ENCODE measurements at regions not wholly inside any gene's neighbourhood (a gene's known extent, or its start where the extent isn't known, plus 50 kb on each side); places are given as distances from the start of the nearest gene placed in this dataset.
"Not testable (repeated sequence)": the region's sequence is repeated elsewhere in the genome, so short reads cannot be mapped to it uniquely, and the experiment has no call there.

DNA sequence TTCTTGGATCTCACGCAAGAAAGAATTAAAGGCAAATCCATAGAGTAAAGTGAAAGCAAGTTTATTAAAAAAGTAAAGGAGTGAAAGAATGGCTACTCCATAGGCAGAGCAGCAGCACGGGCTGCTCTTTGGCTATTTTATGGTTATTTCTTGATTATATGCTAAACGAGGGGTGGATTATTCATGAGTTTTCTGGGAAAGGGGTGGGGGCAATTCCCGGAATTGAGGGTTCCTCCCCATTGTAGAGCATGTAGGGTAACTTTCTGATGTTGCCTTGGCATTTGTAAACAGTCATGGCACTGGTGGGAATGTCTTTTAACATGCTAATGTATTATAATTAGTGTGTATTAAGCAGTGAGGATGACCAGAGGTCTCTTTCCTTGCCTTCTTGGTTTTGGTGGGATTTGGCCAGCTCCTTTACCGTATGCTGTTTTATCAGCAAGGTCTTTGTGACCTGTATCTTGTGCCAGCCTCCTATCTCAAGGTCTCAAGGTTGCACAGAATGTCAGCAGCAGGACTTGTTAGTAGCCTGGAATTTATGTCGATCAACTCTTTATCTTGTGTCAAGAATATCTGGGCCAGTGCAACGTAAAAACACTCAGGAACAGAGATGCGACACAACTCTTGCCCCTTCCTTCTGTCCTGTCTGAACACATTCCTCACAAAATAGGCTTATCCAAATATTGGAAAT is 931.4 kb downstream of the QKI start:
- no peak for DNase-seq

DNA sequence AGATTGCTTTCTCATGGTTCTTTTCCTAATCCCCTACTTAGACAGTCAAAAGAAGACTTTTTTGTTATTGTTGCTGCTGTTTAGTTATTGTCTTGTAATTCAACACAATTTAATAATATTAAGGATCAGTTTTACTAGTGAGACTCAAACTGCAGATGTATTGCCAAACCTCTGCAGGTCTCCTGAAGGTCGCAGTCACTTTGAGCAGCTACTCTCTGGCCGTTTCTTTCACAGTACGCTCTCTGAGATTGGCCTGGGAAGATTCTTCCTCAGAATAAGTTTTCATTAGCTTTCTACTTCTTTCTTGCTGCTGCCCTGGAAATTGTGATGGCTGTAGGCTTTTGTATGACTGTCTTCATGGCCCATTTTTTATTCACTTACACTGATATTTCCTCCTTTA is 930.8 kb downstream of the QKI start:
- no peak for DNase-seq

DNA sequence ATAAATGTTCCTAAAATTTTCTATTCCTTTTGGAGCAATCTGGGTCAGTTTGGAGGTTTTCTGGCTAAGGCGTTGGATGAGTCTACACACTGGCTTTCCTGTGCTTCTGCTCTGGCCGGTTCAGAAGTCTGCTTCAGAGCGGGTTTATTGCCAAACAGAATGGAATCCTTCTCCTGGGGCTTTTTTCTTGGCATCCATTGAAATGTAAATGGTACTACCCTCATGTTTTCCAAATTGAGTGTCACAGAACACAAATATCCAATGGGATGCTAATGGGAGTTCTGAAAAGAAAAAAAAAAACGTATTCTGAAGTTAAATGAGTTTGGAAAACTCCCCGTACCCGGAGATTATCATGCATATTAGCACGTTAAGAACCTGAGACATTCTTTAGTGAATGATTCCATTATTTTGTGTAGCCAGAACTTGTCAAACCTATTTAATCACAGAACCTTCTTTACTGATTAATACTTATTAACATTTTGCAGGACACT is 930.3 kb downstream of the QKI start:
- DNase-seq: no peak

DNA sequence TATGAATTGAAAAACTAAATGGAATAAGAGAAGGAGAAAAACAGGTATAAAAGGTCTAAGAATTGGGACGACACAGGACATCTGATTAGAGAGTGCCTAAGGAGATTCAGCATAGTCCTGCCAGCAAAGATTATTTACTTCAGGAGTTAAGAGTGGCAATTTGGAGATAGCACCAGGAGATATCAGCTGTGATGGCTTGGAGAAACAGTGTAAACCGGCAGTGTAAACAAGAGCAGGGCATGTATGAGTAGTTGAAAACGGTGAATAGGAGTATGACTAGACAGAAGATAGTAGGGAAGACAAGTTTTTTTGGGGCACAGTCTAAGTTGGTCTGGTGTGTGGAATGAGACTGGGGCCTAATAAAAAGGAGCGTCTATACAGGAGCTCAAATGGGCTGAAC is 924.9 kb downstream of the QKI start:
- not testable (repeated sequence) for DNase-seq

DNA sequence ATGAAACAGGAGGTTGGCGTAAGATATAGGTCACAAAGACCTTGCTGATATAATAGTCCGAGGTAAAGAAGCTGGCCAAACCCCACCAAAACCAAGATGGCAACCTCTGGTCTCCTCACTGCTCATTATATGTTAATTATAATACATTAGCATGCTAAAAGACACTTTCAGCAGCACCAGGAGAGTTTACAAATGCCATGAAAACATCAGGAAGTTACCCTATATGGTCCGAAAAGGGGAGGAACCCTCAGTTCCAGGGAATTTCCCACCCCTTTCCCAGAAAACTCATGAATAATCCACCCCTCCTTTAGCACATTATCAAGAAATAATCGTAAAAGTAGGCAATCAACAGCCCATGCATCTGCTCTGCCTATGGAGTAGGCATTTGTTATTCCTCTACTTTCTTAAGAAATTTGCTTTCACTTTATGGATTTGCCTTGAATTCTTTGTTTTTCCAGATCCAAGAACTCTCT is 923.4 kb downstream of the QKI start:
- DNase-seq: no peak

DNA sequence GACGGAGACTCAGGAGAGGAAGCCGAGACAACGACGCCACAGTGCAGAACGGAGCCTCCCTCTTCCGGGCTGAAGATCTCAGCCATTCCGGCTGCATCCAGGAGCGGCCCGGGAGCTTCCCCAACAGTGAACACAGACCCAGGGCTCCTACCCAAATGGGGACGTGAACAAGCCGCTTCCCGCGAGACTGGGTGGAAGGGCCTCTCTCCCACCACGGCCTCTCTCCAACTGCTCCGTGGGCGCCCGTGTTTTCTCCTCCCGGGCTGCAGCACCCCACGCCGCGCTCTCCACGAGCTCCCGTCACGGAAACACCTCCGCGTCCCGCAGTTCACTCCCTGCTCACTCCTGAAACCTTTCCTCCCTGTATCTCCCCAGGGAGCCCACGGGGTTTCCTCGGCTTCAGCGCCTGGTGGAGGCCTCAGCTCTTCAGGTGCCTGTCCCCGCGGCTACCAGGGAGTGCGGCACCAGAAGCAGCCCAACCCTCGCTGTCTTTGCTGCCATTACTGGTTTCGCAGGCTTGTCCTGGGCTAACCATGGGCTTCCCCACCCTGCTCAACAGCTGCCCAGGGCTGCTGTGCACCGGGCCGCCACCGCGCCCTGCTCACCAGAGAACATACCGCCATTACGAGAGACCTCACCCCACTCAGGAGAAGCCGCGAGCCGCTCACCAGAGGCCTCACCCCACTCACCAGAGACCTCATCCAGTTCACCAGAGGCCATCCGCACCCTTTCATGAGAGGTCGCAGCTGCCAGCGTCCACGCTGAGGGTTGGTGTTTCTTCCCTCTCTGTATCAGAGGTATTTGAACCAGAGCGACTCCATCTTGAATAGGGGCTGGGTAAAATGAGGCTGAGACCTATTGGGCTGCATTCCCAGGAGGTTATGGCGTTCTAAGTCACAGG is 922.8 kb downstream of the QKI start:
- no peak for DNase-seq

DNA sequence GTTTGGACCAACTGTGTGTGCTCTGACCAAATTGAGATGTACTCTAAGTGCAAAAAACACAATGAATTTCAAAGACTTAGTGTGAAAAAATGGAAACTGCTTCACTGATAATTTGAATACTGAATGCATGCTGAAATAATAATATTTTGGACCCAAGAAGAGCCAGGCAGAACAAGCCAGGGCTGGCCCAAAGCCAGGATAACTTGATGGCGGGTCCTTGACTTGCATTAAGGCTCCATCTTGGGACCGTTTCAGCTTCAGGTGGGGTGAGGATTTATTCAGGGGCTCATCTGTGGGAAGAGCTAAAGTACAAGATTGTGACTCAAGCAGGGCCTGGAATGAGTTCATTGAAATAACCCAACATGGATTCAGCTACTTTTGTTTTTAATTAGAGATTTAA is 921.9 kb downstream of the QKI start:
- no peak for DNase-seq

DNA sequence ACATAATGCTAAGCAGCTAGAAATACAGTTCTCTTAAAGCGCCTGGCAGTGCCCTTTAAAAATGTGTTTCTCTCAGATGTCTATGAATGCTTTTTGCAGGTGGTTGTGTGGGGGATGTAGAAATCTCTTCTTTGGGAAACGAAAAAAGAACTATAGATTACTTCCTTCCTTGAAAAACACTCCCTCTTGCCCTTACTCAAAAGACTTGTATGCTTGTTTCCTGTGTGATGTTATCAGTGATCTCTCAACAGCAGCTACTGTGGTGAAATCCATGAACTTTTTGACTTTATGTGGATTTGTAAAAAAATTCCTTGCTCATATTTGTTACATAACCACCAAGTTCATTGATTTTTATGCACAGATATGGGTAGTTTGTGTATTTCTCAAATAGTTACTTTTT is 916.5 kb downstream of the QKI start:
- DNase-seq: no peak

DNA sequence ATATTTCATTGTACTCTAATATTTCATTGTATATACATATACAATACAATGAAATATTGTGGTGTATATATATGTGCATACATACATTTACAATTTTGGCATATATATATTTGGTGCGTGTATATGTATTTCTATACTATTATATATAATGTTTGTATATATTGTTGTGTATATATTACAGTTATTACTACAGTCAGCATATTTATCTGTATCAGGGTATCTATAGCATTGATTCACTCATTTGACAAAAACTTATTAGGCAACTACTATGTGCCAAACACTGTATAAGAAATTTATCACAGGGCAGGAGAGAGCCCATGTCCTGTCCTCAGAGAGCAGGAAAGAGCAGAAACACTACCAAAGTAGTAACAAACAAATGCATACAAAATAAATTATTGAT is 910.6 kb downstream of the QKI start:
- DNase-seq: no peak

DNA sequence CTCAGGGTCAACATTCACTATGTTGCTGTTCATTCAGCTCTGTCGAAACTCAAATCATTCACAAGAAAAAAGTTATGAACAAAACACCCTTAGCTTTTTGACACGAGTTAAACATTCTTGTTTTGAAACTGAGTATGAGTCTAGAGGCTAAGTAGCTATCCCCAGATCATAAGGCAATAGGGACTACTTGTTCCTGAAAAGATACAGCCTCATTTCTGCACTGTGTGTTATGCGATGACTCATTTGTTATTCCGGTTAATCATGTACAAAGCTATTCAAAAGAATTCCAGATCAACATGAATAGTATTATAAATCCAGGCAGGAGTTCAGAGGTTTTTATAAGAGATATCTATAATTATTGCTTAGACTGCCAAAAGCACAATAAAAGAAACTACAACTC is 908.0 kb downstream of the QKI start:
- no peak for DNase-seq

DNA sequence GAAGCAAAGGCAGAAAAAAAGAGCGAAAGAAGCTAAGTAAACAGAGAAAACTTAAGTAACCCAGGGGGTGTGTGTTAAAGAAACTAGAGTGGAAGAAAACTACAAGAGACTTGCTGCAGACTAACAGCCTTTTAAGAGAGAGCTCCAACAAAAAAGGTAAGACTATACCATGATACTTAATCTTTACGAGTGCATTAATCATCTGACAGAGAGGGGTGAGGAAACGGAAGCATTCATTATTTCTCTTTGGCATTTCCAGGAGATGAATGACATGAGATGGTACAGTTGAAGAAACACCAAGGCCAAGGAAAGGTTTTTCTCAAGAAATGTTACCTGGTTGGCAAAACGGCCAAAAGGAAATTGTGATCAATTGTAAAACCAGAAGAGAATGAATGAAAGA is 906.8 kb downstream of the QKI start:
- no peak for DNase-seq

DNA sequence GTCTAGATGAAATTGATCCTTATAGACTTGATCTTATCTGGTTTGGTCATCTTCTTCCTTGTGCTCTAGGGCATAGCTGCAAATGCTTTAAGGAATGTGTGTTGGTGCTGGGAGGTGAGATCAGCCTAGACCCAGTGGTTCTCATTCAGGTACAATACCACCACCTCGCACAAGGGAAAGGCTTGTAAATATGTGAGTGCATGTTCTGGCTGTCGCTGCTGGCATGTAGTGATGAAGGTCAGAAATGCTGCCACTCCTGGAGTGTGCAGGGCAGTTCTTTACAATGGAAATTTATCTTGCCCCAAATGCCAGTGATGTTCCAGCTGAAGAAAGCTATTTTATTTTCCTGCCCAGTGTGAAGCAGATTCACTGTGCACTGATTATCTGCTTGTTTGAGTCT is 900.9 kb downstream of the QKI start:
- DNase-seq: no peak

DNA sequence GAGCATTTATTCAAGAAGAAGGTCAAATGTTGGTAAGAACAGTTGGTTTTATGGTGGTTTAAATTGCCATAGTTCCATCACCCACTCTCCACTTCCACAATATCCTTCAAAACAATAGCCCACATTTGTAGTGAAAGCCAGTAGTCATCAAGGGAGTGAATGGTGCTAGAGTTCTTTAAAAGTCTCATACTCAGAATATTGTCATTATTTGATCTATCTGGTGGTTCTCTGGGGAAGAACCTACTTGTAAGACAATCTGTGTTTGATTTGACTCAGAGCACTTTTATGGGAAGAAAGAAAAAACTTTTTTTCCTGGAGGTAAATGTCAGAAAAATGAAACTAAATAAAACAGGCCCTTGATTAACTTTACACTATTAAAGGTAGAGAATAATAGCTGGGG is 893.8 kb downstream of the QKI start:
- no peak for DNase-seq

DNA sequence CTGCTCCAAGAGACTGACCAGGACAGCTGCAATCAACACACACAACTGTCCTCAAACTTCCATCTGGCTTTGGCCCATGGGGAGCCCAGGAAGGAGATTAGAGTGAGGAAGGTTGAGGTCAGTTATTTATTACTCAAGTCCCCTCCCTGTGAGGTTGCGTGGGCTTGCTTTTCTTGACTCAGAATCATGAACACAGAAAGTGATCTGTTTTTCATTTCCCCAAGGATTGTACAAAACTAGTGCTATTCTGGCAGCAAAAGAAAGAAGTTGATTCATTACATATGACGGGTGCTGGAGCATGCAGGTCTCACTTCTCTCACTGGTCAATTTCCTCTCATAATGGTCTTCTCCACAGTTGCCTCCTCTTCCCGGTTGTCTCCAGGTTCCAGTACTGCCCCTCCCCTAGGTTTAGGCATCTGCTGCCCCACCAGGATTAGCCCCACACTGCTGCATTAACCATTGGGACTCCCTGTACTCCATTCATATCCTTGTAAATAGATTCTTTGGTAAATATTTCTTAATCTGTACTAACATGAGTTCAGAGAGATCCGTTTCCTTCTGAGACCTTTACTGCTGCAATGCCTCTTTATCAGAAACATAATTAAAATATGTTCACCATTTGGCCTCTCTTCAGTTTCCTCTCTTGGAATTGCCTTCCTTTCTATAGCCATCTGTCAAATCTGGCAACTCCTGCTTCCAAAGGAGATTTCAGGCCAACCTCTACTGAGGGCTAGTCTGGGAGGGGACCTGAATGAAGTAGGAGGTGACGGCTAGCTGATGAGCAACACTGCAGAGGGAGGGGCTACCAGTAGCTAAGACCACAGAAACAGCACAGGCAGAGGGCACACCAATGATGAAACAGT is 888.8 kb downstream of the QKI start:
- no peak for DNase-seq

DNA sequence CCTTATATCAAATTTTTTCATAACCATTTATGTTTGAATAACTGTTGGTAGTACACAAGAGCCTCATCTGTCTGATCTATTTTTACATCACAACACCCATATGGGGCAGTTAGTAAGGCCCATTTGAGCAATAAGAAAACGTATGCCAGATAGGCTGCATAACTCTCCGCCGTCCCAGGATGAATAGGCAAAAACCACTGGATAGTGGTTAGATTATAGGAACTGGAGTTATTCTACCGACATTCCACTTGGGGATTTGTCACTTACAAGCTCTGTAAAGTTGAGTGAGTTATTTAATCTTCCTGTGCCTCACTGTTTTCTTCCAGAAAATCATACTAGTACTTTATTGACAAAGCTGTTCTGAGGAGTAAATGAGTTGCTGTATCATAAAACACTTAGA is 881.9 kb downstream of the QKI start:
- DNase-seq: no peak

DNA sequence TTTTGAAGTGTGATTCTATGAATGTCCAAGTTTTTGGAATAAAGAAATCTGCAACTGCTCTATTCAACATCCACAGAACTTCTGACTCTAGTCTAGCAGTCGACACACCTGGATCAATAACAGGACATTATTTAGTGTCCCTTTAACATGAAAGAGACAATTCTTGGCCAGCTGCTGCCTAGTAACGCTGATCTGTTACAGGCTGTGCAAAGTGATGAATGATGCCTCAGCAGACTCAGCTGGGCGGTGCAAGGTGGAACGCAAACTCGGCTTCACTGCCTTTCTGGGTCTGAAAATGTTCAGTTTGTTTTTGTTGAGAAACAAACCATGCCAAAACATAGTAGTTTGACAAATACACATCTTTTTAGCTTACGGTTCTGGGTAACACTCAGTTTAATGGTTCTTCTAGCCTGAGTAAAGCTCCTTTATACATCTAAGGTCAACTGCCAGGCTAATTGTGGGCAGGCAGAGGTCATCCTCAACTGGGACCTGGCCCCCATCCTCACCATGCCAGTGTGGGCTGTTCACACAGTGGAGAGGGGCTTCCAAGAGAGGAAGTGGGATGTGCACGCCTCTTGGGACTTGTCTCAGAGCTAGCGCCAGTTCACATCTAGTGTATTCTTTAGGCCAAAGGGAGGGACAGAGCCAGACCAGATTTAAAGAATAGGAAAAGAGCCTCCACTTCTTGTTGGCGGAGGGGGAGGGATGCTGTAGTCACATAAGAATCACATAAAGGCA is 879.7 kb downstream of the QKI start:
- no peak for DNase-seq

DNA sequence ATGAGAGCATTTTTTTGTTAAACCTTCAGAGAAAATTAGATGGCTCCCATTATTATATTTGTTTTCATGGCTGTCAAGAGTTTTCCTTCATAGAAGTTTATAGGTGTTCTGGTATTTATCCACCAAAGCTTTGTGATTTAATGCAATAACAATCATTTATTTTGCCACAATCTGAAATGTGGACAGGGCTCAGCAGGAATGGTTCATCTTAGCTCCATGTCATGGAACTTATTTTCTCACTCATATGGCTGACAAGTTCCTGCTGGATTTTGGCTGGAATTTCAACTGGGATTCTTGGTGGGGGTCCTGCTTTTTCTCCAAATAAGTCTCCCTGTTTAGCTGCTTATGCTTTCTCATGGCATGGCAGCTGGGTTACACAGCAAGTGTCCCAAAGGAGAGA is 876.7 kb downstream of the QKI start:
- no peak for DNase-seq

DNA sequence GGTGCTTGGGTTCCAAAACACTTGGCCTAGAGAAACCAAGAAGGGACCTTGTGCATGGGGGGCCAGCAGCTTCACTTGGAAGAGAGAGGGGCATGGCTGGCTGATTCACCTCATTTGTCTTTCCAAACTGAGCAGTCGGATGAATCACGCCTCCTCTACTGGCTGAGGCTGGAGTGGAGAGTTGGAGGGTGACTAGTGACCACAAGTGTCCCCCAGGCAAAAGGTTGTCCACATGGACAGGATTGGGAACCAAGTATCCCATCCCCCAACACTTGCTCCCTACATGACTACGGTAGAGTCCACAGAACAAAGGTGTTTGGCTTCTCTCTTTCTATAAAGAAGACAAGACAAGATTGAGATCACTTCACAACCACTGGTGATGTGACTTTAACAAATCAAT is 875.6 kb downstream of the QKI start:
- no peak for DNase-seq

DNA sequence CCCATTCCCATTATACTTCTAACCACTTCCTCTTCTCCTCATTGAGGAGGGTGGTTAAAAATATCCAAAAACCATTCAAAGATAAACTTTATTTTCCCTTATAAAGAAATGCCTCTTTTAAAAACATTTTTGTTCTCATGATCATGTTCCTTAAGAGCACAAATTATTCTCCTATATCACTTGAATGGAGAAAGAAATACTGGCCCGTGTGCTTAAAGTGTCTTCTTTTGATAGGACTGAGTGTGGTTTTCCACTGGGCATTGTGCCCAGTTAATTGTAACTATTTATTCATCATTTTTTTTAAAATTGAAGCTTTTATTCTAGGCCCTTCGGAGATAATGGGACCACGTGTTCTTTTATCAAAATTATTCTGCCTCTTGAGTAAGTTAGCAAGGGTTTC is 871.5 kb downstream of the QKI start:
- DNase-seq: no peak

DNA sequence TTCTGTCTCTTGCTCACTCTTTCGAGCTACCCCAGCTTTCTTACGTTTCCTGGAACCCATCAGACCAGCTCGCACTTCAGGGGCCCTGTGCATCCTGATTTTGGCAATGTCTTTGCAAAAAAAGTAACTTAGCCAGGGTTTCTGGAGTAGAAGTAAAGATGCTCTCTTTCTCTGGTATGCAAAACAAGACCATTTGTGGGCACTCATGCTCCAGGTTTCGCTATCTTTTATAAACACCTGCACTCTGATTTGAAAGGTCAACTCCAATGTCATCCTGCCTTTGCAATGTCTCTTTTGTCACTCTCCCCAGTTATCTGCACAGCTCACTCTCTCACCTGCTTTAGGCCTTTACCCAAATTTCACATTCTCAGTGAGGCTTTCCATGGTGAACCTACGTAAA is 869.1 kb downstream of the QKI start:
- DNase-seq: no peak

DNA sequence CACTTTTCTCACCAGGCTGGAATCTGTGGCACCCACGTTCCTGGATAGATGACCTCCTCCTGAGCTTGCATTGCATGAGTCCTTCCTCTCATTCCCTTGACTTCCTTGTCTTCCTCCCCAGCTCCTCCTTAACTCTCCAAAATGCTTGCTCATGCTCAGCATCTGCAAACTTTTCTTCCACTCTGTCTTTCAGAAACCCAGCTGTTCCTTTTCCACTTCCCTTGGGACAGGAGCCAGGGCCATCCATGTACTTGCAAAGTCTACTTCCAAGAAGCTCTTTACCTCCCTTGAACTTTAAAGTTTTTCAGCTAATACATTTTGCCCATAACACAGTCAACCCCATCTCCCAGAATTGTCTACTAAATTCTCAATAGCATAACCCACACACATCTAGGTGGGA is 861.7 kb downstream of the QKI start:
- no peak for DNase-seq

DNA sequence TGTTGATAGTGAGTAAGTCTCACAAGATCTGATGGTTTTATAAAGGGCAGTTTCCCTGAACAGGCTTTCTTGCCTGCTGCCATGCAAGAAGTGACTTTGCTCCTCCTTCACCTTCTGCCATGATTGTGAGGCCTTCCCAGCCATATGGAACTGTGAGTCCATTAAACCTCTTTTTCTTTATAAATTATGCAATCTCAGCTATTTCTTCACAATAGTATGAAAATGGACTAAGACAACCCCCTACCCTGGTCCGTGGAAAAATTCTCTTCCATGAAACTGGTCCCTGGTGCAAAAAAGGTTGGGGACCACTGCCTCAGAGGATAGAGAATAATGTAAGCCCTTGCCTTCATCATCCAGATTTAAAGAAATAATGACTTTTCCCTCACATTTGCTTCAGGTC is 861.3 kb downstream of the QKI start:
- no peak for DNase-seq

DNA sequence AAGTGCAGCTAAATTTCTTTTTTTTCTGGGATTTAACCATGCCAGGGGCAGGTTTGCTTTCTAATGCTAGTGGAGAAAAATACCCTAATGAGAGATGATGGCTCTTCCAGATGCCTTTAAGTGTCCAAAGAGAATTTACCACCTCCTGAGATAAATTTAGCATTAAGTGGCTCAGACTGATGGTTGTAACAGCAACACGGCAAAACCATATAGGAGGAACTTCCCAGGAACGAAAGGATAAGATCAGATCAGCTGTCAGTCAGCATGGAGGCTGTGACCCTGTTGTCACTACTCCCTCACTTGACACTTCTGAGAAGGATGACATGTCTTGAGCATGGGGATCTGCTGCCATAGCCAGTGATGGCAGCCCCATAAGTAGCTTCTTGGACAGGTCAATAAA is 860.0 kb downstream of the QKI start:
- DNase-seq: no peak
